Globus pallidus (tissue), 1 donor: ENCODE measurements at regions not wholly inside any gene's neighbourhood (a gene's known extent, or its start where the extent isn't known, plus 50 kb on each side); places are given as distances from the start of the nearest gene placed in this dataset.
"Not testable (repeated sequence)": the region's sequence is repeated elsewhere in the genome, so short reads cannot be mapped to it uniquely, and the experiment has no call there.

Experiments used
- DNase-seq: peaks from one replicate; pipeline ENCODE4 v3.0.0-alpha.2; 2015; ENCODE audit warnings: low spot score

- no peak for DNase-seq
These were observed 148.9 kb upstream of the TBC1D5 start for GRCh38 chr3:17891139-17891856.

GRCh38 chr3:17885986-17886385 lies 143.6 kb upstream of the TBC1D5 start:
- DNase-seq: no peak

- no peak for DNase-seq
These were observed 140.6 kb upstream of the TBC1D5 start for GRCh38 chr3:17882981-17883380.

GRCh38 chr3:17877299-17877698 lies 134.9 kb upstream of the TBC1D5 start:
- DNase-seq: no peak

- no peak for DNase-seq
These were observed 132.2 kb upstream of the TBC1D5 start for GRCh38 chr3:17874636-17875035.

- DNase-seq: no peak
These were observed 130.0 kb upstream of the TBC1D5 start for GRCh38 chr3:17872457-17872856.

GRCh38 chr3:17865631-17866030 lies 123.2 kb upstream of the TBC1D5 start:
- DNase-seq: no peak

GRCh38 chr3:17861476-17861875 lies 119.0 kb upstream of the TBC1D5 start:
- DNase-seq: no peak

GRCh38 chr3:17860840-17861471 lies 118.5 kb upstream of the TBC1D5 start:
- DNase-seq: not testable (repeated sequence)

- DNase-seq: no peak
These were observed 109.8 kb upstream of the TBC1D5 start for GRCh38 chr3:17852217-17852616.

- no peak for DNase-seq
These were observed 108.0 kb upstream of the TBC1D5 start for GRCh38 chr3:17850448-17850847.

GRCh38 chr3:17848102-17848501 lies 105.7 kb upstream of the TBC1D5 start:
- DNase-seq: no peak

GRCh38 chr3:17847156-17847555 lies 104.7 kb upstream of the TBC1D5 start:
- no peak for DNase-seq

- no peak for DNase-seq
These were observed 104.0 kb upstream of the TBC1D5 start for GRCh38 chr3:17846466-17846865.

GRCh38 chr3:17845026-17845812 lies 102.8 kb upstream of the TBC1D5 start:
- DNase-seq: no peak

GRCh38 chr3:17844236-17844635 lies 101.8 kb upstream of the TBC1D5 start:
- no peak for DNase-seq

GRCh38 chr3:17841190-17841828 lies 98.9 kb upstream of the TBC1D5 start:
- DNase-seq: peak; percentile 65

GRCh38 chr3:17840651-17841050 lies 98.2 kb upstream of the TBC1D5 start:
- DNase-seq: no peak

- no peak for DNase-seq
These were observed 97.7 kb upstream of the TBC1D5 start for GRCh38 chr3:17840126-17840525.

- DNase-seq: no peak
These were observed 94.5 kb upstream of the TBC1D5 start for GRCh38 chr3:17836919-17837318.

GRCh38 chr3:17836092-17836491 lies 93.7 kb upstream of the TBC1D5 start:
- no peak for DNase-seq

- DNase-seq: no peak
These were observed 91.5 kb upstream of the TBC1D5 start for GRCh38 chr3:17833786-17834559.
